Heart right ventricle (tissue), 16 donors: ENCODE measurements at regions not wholly inside any gene's neighbourhood (a gene's known extent, or its start where the extent isn't known, plus 50 kb on each side); places are given as distances from the start of the nearest gene placed in this dataset.

Experiments
- ATAC-seq, 8 donors: fragments of 200-7000 bp; cut with Tn5 transposase; one replicate each; pipeline ENCODE4 v1.9.1; 2020; ENCODE audit warnings: mild to moderate bottlenecking in 8 of 8, moderate library complexity in 8 of 8, moderate number of reproducible peaks in 1 of 8
- DNase-seq, 2 donors: peaks; one replicate each; pipeline ENCODE4 v3.0.0-alpha.2; 2020
- H3K27ac ChIP-seq, 10 donors: fragments of 200-600 bp; sonication (generic) in 2 of 10; one replicate each; pipeline versions ENCODE4 v1.5.0 to v1.8.0; 2020 to 2022; ENCODE audit warnings: mild to moderate bottlenecking in 3 of 10
- H3K27me3 ChIP-seq, 7 donors: fragments of 200-600 bp; one replicate each; pipeline ENCODE4 v1.8.0; 2021 to 2022; ENCODE audit warnings: mild to moderate bottlenecking in 2 of 7
- H3K36me3 ChIP-seq, 9 donors: fragments of 200-600 bp; sonication (generic) in 1 of 9; one replicate each; pipeline versions ENCODE4 v1.5.0 to v1.8.0; 2020 to 2022; ENCODE audit warnings: mild to moderate bottlenecking in 2 of 9
- H3K4me1 ChIP-seq, 9 donors: fragments of 200-600 bp; sonication (generic) in 1 of 9; one replicate each; pipeline versions ENCODE4 v1.5.0 to v1.8.0; 2020 to 2022; ENCODE audit warnings: mild to moderate bottlenecking in 4 of 9
- H3K4me3 ChIP-seq, 10 donors: fragments of 200-600 bp; sonication (generic) in 2 of 10; one replicate each; pipeline versions ENCODE4 v1.5.0 to v1.8.0; 2020 to 2022; ENCODE audit warnings: mild to moderate bottlenecking in 7 of 10, moderate library complexity in 2 of 10
- H3K9me3 ChIP-seq, 11 donors: fragments of 200-600 bp in 10 of 11; sonication (generic) in 2 of 11; one replicate each; pipeline versions ENCODE4 v1.5.0 to v1.8.0; 2013 to 2022; ENCODE audit warnings: mild to moderate bottlenecking in 2 of 11, control low read depth in 1 of 11, moderate library complexity in 1 of 11
- WGBS, 2 donors: extraction: QIAGEN DNeasy Blood & Tissue Kit; methylation state at CpG; one replicate each; pipeline ENCODE4 v1.1.7; 2013; ENCODE audit warnings: inconsistent platforms in 1 of 2; 5-methylcytosine and 5-hydroxymethylcytosine counted together
- intact Hi-C, 10 donors: fragments of 100-400 bp; cut with DNase I; formaldehyde crosslinking; loops; one replicate each; pipeline versions ENCODE4 v1.11.1 to v1.14.2; 2022
- TF ChIP-seq, protein P1 (sequence below), 9 donors: fragments of 200-600 bp; sonication (generic) in 2 of 9; IDR thresholded peaks; one replicate each; pipeline versions ENCODE4 v1.5.0 to v1.8.0; 2021 to 2022; ENCODE audit warnings: antibody characterized with exemption in 9 of 9, mild to moderate bottlenecking in 5 of 9, moderate library complexity in 1 of 9
- donor health status: Arrhythmogenic right ventricular cardiomyopathy.
- donor health status: ischemic (EF 13 %, LVEDD 7.1; RV severe dilation, severe dysfunction).
- donor health status: healthy with polysubstance abuse.
- donor health status: DM: no; HTN: yes; CAD: no.
- donor health status: DM: no; HTN: no; CAD: no.
- donor health status: ischemic (EF 25% LVEDD 6.9; RV normal size, moderate dysfunction).
- donor health status: ischemic (EF 25% LVEDD 5.7; RV mildly dilated, moderate dysfunction).
- donor health status: healthy.
- donor health status: DM: yes; HTN: yes; CAD: no.
- donor health status: Ischemic cardiomyopathy.
- donor health status: ischemic (EF 35%, LVEDD 5.7; RV mildly dilated, moderate dysfunction).
- donor health status: nonischemic (EF 11% LVEDD 7.7; RV severe dilation, severe dysfunction).
- donor health status: DM: yes; HTN: yes; CAD: no.
- donor health status: PGD.
- donor health status: ischemic (EF 29% LVEDD 5.4; RV normal size, mild dysfunction).
- donor health status: nonischemic (EF 23%, LVEDD 6.1; RV moderate dilation, normal function).

DNA sequence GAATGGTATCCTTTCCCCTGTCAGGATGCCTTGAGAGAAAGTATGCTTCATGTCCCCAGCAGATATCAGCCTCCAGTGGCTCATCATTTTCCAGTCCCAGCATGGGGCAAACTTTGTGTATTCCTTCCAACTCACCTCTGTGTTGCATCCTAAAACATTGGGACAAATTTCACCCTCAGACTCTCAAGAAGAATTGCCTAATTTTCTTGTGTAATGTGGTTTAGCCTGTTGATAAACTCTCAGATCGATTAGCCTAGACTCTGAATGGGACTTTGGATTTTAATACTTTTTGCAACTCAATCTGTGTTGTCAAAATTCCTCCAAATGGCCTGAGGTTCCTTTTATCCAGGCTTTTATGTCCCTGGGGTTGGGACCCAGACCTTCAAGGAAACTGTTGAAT, 805.3 kb downstream of the C4orf33 start:
- TF ChIP-seq, protein P1, sequence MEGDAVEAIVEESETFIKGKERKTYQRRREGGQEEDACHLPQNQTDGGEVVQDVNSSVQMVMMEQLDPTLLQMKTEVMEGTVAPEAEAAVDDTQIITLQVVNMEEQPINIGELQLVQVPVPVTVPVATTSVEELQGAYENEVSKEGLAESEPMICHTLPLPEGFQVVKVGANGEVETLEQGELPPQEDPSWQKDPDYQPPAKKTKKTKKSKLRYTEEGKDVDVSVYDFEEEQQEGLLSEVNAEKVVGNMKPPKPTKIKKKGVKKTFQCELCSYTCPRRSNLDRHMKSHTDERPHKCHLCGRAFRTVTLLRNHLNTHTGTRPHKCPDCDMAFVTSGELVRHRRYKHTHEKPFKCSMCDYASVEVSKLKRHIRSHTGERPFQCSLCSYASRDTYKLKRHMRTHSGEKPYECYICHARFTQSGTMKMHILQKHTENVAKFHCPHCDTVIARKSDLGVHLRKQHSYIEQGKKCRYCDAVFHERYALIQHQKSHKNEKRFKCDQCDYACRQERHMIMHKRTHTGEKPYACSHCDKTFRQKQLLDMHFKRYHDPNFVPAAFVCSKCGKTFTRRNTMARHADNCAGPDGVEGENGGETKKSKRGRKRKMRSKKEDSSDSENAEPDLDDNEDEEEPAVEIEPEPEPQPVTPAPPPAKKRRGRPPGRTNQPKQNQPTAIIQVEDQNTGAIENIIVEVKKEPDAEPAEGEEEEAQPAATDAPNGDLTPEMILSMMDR (IDR thresholded peaks at IDR 0.05): no peak
- H3K4me3 ChIP-seq: no peak overlapping the region
- 0 to 46% methylated on average over 1 of the region's 1 CpG for WGBS, 2 donors

DNA sequence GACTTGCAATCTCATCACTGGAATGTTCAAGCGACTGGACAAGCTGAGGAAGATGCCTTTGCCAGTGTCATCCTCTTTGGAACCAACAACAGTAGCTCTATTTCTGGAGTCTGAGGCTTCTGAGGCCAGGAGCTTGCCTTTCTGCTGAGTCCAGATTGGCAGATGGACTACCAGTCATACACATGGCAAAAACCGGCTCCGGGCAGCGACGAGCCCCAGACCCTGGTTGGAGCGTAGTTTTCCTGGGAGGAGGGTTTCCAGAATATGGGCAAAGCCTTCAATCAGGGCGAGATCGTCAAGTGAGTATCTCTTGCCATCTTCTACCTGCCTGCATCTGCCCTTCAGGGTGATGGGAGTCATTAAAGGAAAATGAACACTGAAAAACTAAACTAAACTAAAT, 807.9 kb downstream of the C4orf33 start:
- no peak overlapping the region for H3K27ac ChIP-seq
- ATAC-seq (no peak), DNase-seq (no peak)
- TF ChIP-seq, protein P1 (IDR thresholded peaks at IDR 0.05): no peak
- no peaks in the 10 kb centered on the region for H3K4me1 ChIP-seq
- H3K4me3 ChIP-seq: no peak overlapping the region
- no peaks in the 10 kb centered on the region for H3K9me3 ChIP-seq
- WGBS, 2 donors: 92 to 95% methylated on average over 8 of the region's 8 CpGs
- intact Hi-C loops: no loop called here
- no peaks in the 10 kb centered on the region for H3K27me3 ChIP-seq
- no peaks in the 10 kb centered on the region for H3K36me3 ChIP-seq

More for the DNA sequence above, 805.3 kb downstream of the C4orf33 start:
- Histone ChIP-seq H3K27ac (no peak overlapping the region), H3K36me3 (no peaks in the 10 kb centered on the region), H3K27me3 (no peaks in the 10 kb centered on the region), H3K4me1 (no peaks in the 10 kb centered on the region), H3K9me3 (no peaks in the 10 kb centered on the region)
- no peak for DNase-seq
- ATAC-seq: no peak
- intact Hi-C loops: no loop called here

DNA sequence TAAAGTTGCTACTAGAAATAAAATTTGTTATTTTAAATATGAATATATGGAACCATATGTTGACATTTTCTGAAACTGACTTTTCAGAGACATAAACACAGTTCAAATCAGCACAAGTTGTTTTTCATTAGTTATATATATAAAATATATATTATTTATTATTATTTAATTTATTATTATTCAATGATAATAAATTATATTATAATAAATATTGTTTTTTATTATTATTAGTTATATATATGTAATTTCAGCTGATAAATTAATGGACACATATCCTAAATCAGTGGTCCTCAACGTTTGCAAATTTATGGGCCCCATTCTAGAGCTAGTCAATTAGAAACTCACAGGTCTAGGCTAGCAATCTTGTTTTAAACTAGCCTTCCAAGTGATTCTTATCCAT, 809.3 kb downstream of the C4orf33 start:
- Histone ChIP-seq H3K4me3 (no peak overlapping the region), H3K36me3 (no peaks in the 10 kb centered on the region), H3K4me1 (no peaks in the 10 kb centered on the region), H3K27me3 (no peaks in the 10 kb centered on the region), H3K9me3 (peaks cover 0 to 7% (median 0%) of the 10 kb centered on the region in 11 donors), H3K27ac (no peak overlapping the region)
- WGBS, 2 donors: 48 to 49% methylated on average over 1 of the region's 1 CpG
- intact Hi-C loops: no loop called here
- DNase-seq: no peak
- TF ChIP-seq, protein P1 (IDR thresholded peaks at IDR 0.05): no peak
- ATAC-seq: no peak

DNA sequence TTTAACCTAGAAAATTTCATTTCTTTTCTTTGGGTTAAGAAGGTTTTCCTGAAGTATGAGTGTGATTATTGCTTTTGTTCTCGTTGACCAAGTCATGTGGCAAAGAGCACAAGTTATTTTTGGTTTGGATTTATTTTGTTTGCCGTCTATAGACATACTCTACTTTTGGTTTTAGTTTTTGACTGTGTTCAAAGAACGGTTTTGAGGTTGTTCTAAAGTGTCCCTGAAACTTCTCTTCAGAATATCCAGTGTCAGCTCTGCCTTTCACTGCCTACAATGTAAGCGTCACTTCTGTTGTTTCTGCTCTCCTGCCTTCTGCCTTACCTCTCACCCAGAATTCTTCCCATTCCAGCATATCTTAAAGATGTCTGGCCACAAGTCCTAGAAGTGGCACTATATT, 812.2 kb downstream of the C4orf33 start:
- Histone ChIP-seq H3K4me3 (no peak overlapping the region), H3K27me3 (no peaks in the 10 kb centered on the region), H3K36me3 (no peaks in the 10 kb centered on the region), H3K27ac (no peak overlapping the region), H3K4me1 (no peaks in the 10 kb centered on the region), H3K9me3 (peaks cover 0 to 7% (median 0%) of the 10 kb centered on the region in 11 donors)
- intact Hi-C loops: no loop called here
- ATAC-seq (no peak), DNase-seq (no peak)
- TF ChIP-seq, protein P1 (IDR thresholded peaks at IDR 0.05): no peak
- WGBS, 2 donors: 41 to 55% methylated on average over 4 of the region's 4 CpGs

DNA sequence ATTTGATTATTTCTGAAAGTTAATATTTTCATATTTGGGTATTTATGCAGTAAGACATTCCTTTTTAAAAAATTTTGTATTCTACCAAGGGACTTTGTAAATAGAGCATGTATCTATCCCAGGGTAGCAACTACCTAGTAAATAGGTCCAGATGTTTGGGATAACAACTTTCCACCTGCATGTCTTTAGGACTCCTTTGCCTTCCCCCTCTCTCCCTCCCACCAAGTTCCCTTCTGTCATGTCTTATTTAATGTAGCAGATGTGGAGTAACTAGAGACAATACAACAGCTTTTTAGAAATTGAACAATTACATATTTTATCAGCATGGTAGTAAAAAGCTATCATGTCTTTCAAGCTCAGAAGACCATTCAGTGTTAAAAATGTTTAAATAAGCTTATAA, 821.0 kb downstream of the C4orf33 start:
- no peaks in the 10 kb centered on the region for H3K4me1 ChIP-seq
- H3K4me3 ChIP-seq: no peak overlapping the region
- ATAC-seq (no peak), DNase-seq (no peak)
- H3K27ac ChIP-seq: no peak overlapping the region
- TF ChIP-seq, protein P1 (IDR thresholded peaks at IDR 0.05): no peak
- H3K36me3 ChIP-seq: no peaks in the 10 kb centered on the region
- no peaks in the 10 kb centered on the region for H3K27me3 ChIP-seq
- H3K9me3 ChIP-seq: no peaks in the 10 kb centered on the region
- intact Hi-C loops: no loop called here
